Spleen (tissue), 7 donors: ENCODE measurements at regions not wholly inside any gene's neighbourhood (a gene's known extent, or its start where the extent isn't known, plus 50 kb on each side); places are given as distances from the start of the nearest gene placed in this dataset.
"Not testable (repeated sequence)": the region's sequence is repeated elsewhere in the genome, so short reads cannot be mapped to it uniquely, and the experiment has no call there.

Experiments used
- POLR2A ChIP-seq, 3 donors: fragments of 450-650 bp; IDR thresholded peaks; one replicate each; pipeline ENCODE4 v1.5.1; 2017; ENCODE audit warnings: antibody characterized with exemption in 3 of 3, mild to moderate bottlenecking in 1 of 3
- POLR2AphosphoS5 ChIP-seq, 3 donors: sonication (generic); formaldehyde crosslinking; IDR thresholded peaks; one replicate each; pipeline ENCODE4 v1.5.1; 2017; ENCODE audit warnings: antibody characterized with exemption in 3 of 3
- TF ChIP-seq, protein P1 (sequence below), 11 experiments: fragments of 200-600 bp in 7 of 11; fragments of 450-650 bp in 4 of 11; sonication (generic) in 4 of 11; IDR thresholded peaks in 8 of 11; conservative IDR thresholded peaks in 3 of 11; 1 replicate in 7 of 11; 2 replicates in 4 of 11; pipeline versions ENCODE4 v1.4.0 to v1.8.0; 2016 to 2021; ENCODE audit warnings: antibody characterized with exemption in 11 of 11, inconsistent platforms in 4 of 11, mild to moderate bottlenecking in 1 of 11
- donor health status: DM: no; HTN: no; CAD: no; lungs with moderate emphysema.
- donor health status: DM: no; HTN: no; CAD: no.
- donor health status: DM: no; HTN: no; CAD: no.

DNA sequence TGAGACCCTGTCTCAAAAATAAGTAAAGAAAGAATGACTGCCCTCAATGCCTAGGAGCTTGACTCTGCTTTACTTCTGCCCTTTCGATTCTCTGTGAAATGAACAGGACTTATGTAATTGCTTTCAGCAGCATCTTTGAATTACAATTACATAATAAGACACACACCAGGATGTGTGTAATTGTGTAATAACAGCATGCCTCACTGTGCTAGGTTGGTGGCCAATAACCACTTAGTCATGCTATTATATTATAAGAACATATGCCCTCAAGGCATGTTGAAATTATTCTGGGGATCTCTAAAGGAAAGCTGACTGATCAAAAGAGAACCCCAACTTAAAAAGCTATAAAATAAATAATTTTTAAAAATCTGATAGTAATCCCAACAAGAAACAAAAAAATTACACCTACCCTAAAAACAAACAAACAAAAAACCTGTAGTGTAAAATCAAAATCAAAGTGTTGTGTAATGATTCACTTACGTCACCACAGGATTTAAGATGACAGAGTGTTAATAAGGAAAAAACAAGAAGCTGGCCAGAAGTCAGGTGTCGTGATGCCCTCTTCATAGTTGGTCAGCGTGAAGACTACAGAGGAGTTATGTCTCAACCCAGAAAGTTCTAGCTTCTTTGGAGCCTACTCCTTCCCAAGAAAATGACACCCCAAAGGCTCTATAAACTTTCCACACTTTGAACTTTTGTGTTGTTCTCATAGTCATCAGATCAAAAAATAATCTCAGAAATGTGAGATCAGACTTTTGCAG lies 70.5 kb upstream of the NBPF11 start:
- TF ChIP-seq, protein P1, sequence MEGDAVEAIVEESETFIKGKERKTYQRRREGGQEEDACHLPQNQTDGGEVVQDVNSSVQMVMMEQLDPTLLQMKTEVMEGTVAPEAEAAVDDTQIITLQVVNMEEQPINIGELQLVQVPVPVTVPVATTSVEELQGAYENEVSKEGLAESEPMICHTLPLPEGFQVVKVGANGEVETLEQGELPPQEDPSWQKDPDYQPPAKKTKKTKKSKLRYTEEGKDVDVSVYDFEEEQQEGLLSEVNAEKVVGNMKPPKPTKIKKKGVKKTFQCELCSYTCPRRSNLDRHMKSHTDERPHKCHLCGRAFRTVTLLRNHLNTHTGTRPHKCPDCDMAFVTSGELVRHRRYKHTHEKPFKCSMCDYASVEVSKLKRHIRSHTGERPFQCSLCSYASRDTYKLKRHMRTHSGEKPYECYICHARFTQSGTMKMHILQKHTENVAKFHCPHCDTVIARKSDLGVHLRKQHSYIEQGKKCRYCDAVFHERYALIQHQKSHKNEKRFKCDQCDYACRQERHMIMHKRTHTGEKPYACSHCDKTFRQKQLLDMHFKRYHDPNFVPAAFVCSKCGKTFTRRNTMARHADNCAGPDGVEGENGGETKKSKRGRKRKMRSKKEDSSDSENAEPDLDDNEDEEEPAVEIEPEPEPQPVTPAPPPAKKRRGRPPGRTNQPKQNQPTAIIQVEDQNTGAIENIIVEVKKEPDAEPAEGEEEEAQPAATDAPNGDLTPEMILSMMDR (IDR thresholded peaks at IDR 0.05 in 8 of 11, conservative IDR thresholded peaks at IDR 0.05 in 3 of 11) = not testable (repeated sequence)
- not testable (repeated sequence) for TF ChIP-seq POLR2AphosphoS5, POLR2A (IDR thresholded peaks at IDR 0.05)
